ENCODE measurements at regions not wholly inside any gene's neighbourhood (a gene's known extent, or its start where the extent isn't known, plus 50 kb on each side); places are given as distances from the start of the nearest gene placed in this dataset.
A peak's percentile ranks its signal among the peaks of the same experiment; 100 is the strongest.

- TF ChIP-seq POLR2A (IDR thresholded peaks at IDR 0.05) (no peak), POLR2AphosphoS5 (IDR thresholded peaks at IDR 0.05) (peak in 2 of 3 donors; percentile 51 to 53), CTCF (IDR thresholded peaks at IDR 0.05) (no peak), EP300 (IDR thresholded peaks at IDR 0.05; ENCODE audit: low read depth) (peak; percentile 4)
These were observed 105.8 kb upstream of the RAB4A start for GRCh38 chr1:229164836-229165735.
